ENCODE measurements at regions not wholly inside any gene's neighbourhood (a gene's known extent, or its start where the extent isn't known, plus 50 kb on each side); places are given as distances from the start of the nearest gene placed in this dataset.

GRCh38 chr6:132060591-132060990 is 109.4 kb upstream of the CCN2 start:
- TF ChIP-seq, protein P1, sequence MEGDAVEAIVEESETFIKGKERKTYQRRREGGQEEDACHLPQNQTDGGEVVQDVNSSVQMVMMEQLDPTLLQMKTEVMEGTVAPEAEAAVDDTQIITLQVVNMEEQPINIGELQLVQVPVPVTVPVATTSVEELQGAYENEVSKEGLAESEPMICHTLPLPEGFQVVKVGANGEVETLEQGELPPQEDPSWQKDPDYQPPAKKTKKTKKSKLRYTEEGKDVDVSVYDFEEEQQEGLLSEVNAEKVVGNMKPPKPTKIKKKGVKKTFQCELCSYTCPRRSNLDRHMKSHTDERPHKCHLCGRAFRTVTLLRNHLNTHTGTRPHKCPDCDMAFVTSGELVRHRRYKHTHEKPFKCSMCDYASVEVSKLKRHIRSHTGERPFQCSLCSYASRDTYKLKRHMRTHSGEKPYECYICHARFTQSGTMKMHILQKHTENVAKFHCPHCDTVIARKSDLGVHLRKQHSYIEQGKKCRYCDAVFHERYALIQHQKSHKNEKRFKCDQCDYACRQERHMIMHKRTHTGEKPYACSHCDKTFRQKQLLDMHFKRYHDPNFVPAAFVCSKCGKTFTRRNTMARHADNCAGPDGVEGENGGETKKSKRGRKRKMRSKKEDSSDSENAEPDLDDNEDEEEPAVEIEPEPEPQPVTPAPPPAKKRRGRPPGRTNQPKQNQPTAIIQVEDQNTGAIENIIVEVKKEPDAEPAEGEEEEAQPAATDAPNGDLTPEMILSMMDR (IDR thresholded peaks at IDR 0.05) = no peak
- no peak overlapping the region for H3K27ac ChIP-seq
- H3K36me3 ChIP-seq = no peaks in the 10 kb centered on the region
- ATAC-seq (no peak), DNase-seq (no peak)
- no peaks in the 10 kb centered on the region for H3K27me3 ChIP-seq (ENCODE audit: low read depth)
- H3K4me3 ChIP-seq = no peak overlapping the region
- no peaks in the 10 kb centered on the region for H3K9me3 ChIP-seq
- intact Hi-C loops (cut with DNase I) = no loop called here
- no peaks in the 10 kb centered on the region for H3K4me1 ChIP-seq

- ATAC-seq = no peak
- Histone ChIP-seq H3K27ac (no peak overlapping the region), H3K27me3 (ENCODE audit: low read depth) (no peaks in the 10 kb centered on the region), H3K36me3 (no peaks in the 10 kb centered on the region), H3K4me3 (no peak overlapping the region), H3K4me1 (no peaks in the 10 kb centered on the region), H3K9me3 (no peaks in the 10 kb centered on the region)
- DNase-seq = no peak
- intact Hi-C loops (cut with DNase I) = no loop called here
- TF ChIP-seq, protein P1 (IDR thresholded peaks at IDR 0.05) = no peak
These were observed 107.8 kb upstream of the CCN2 start for GRCh38 chr6:132058975-132059374.

- DNase-seq (no peak), ATAC-seq (no peak)
- Histone ChIP-seq H3K27me3 (ENCODE audit: low read depth) (no peaks in the 10 kb centered on the region), H3K4me1 (no peaks in the 10 kb centered on the region), H3K4me3 (no peak overlapping the region), H3K9me3 (no peaks in the 10 kb centered on the region), H3K27ac (no peak overlapping the region), H3K36me3 (no peaks in the 10 kb centered on the region)
- TF ChIP-seq, protein P1 (IDR thresholded peaks at IDR 0.05) = no peak
- intact Hi-C loops (cut with DNase I) = no loop called here
These were observed 103.4 kb upstream of the CCN2 start for GRCh38 chr6:132054525-132054924.

GRCh38 chr6:132053511-132053910 is 102.3 kb upstream of the CCN2 start:
- Histone ChIP-seq H3K4me3 (no peak overlapping the region), H3K27ac (no peak overlapping the region), H3K27me3 (ENCODE audit: low read depth) (no peaks in the 10 kb centered on the region), H3K36me3 (no peaks in the 10 kb centered on the region), H3K4me1 (no peaks in the 10 kb centered on the region), H3K9me3 (no peaks in the 10 kb centered on the region)
- TF ChIP-seq, protein P1 (IDR thresholded peaks at IDR 0.05) = no peak
- intact Hi-C loops (cut with DNase I) = no loop called here
- DNase-seq = no peak
- ATAC-seq = no peak

- DNase-seq (no peak), ATAC-seq (no peak)
- Histone ChIP-seq H3K27me3 (ENCODE audit: low read depth) (no peaks in the 10 kb centered on the region), H3K36me3 (no peaks in the 10 kb centered on the region), H3K4me1 (no peaks in the 10 kb centered on the region), H3K9me3 (no peaks in the 10 kb centered on the region), H3K27ac (no peak overlapping the region), H3K4me3 (no peak overlapping the region)
- intact Hi-C loops (cut with DNase I) = no loop called here
- TF ChIP-seq, protein P1 (IDR thresholded peaks at IDR 0.05) = no peak
These were observed 100.9 kb upstream of the CCN2 start for GRCh38 chr6:132052096-132052495.

GRCh38 chr6:132045877-132046276 is 94.7 kb upstream of the CCN2 start:
- DNase-seq (no peak), ATAC-seq (no peak)
- no peak overlapping the region for H3K4me3 ChIP-seq
- no peaks in the 10 kb centered on the region for H3K27me3 ChIP-seq (ENCODE audit: low read depth)
- H3K4me1 ChIP-seq = no peaks in the 10 kb centered on the region
- TF ChIP-seq, protein P1 (IDR thresholded peaks at IDR 0.05) = no peak
- no peak overlapping the region for H3K27ac ChIP-seq
- intact Hi-C loops (cut with DNase I) = no loop called here
- no peaks in the 10 kb centered on the region for H3K36me3 ChIP-seq
- no peaks in the 10 kb centered on the region for H3K9me3 ChIP-seq

Measured in lower lobe of right lung (tissue), 2 donors.